ENCODE measurements at regions not wholly inside any gene's neighbourhood (a gene's known extent, or its start where the extent isn't known, plus 50 kb on each side); places are given as distances from the start of the nearest gene placed in this dataset.

DNA sequence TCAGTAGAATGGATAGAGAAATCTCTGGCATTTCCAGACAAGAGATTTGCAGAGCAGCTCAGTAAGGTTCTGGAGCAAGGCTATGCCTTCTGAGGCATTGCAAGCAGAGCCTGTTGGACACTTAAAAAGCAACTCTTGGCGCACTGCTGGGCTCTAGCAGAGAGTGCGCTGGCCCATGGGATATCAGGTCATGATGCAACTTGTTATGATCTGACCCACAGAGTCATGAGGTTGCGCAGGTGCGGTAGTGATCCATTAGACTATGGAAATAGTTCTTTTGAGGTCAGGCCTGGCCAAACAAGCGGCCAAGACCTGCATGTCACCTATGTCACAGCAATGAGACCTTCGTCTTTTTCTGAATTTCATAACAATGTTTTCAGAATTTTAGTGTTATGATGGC, 168.6 kb downstream of the TMTC3 start:
- no peak for DNase-seq (ENCODE audit: low spot score)

GRCh38 chr12:88313554-88313953, 171.4 kb downstream of the TMTC3 start:
- DNase-seq (ENCODE audit: low spot score): no peak

GRCh38 chr12:88314706-88315105, 172.6 kb downstream of the TMTC3 start:
- DNase-seq (ENCODE audit: low spot score): no peak

DNA sequence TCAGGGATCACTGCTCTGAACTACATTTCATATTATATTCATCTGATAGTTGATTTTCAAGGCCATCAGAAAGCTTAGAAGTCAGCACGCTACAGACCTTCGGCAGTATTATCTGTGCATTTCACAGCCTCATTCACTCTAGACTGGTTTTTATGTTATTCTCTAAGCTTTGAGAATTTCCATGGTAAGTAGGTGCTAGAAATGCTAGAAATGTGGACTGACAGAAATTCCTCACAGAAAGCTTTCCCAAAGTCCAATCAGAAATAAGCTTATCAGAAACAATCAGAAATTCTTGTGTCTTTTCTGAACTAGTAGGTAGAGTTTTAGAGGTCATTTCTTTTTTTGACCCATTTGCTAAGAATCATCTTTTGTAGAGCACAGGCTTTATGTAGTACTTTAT, 176.6 kb downstream of the TMTC3 start:
- DNase-seq (ENCODE audit: low spot score): no peak

GRCh38 chr12:88325076-88325815, 183.1 kb downstream of the TMTC3 start:
- DNase-seq (ENCODE audit: low spot score): peak; percentile 53

DNA sequence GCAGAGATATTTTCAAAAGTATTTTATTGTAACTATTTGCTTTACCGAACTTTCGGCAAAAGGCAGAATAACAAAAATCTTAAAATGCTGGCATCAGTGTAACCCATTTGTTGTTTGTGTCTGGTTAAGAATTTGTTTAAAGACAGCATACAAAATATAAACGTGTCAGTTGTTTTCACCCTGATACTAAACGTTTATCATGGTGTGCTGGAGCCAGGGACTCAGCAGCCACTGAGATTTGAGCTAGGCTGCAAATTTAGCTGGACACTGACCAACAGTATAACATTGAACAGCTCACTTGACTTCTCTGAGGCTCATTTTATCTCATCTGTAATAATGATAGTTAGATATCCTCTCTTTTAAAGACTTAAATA, 183.7 kb downstream of the TMTC3 start:
- no peak for DNase-seq (ENCODE audit: low spot score)

- no peak for DNase-seq (ENCODE audit: low spot score)
These were observed 185.2 kb downstream of the TMTC3 start for GRCh38 chr12:88327276-88327675.

- no peak for DNase-seq (ENCODE audit: low spot score)
These were observed 186.0 kb downstream of the TMTC3 start for GRCh38 chr12:88328090-88328489.

GRCh38 chr12:88329833-88330232, 187.7 kb downstream of the TMTC3 start:
- DNase-seq (ENCODE audit: low spot score): no peak

- DNase-seq (ENCODE audit: low spot score): no peak
These were observed 192.2 kb downstream of the TMTC3 start for GRCh38 chr12:88334271-88334670.

DNA sequence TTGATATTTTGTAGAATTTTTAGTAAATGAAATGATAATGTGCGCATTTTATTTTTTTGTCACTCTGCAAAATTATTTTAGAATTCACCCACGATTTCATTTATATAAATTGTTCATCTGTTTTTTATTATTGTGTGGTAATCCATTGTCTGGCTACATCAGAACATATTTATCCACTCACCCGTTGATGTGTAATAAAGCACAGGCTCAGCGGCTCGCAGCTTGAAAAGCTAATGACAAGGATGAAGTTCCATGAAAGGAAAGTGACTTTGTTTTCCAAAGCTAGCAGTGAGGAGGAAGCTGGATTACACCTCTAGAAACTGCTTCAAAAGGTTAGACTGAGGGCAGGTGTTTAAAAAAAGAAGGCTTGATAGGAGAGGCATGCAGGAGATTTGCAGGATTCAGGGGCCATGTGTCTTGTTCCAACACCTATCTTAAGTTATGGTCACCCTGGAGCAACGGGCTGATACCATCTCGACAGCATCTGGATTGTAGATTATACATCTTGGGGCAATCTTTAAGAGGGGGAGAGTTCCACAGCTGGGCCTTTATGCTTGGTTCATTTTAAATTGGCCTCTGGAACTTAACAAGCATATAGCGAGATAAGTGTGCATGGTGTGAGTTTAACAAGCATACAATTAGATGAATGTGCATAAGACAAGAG, 194.1 kb downstream of the TMTC3 start:
- DNase-seq (ENCODE audit: low spot score): no peak

DNA sequence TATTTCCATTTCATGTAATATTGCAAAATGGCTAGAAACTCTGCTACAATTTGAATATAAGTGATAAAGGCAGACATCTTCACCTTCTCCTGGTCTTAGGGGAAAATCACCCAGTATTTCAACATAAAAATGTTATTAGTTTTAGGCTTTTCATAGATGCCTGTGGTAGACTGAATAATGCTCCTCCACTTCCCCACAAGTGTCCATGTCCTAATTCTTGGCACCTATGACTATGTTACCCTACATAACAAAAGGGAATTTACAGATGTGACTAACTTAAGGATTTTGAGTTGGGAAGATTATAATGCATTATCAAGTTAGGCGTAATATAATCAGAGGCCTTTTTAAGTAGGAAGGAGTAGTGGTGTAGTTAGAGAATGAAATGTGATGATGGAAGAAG, 196.4 kb downstream of the TMTC3 start:
- DNase-seq (ENCODE audit: low spot score): no peak

DNA sequence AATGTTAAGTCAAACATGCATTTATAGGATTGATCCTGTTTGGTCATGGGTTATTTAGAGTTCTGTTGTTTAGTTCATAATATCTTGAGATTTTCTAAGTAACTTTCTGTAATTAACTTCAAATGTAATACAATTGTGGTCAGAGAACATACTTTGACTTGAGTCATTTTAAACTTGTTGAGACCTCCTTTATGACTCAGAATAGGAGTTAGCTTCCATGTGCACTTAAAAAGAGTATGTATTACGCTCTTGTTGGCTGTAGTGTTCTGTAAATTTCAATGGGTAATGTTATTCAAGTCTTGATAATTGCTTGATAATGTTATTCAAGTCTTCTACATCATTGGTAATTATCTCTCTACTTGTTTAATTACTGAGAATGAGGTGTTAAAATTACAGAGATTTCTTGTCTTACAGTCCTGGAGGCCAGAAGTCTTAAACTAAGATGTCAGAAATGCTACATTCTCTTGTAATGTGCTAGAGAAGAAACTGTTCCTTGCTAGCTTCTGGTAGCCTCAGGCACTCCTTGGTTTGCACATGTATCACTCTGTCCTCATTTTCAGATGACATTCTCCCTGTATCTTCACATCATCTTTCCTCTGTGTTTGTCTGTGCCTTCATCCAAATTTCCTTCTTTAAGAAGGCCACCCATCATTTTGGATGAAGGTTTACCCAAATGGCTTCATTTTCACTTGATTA, 197.3 kb downstream of the TMTC3 start:
- DNase-seq (ENCODE audit: low spot score): peak; percentile 30

DNA sequence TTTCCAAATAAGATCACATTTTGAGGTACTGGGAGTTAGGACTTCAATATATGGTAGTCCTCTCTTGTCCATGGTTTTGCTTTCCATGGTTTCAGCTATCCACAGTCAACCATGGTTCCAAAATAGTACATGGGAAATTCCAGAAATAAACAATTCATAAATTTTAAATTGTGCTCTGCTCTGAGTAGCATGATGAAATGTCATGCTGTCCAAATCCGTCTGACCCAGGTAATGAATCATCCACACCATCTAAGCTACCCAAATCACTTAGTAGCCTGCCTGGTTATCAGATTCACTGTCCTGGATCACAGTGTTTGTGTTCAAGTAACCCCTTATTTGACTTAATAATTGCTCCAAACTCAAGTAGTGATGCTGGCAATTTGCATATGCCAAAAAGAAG, 197.9 kb downstream of the TMTC3 start:
- DNase-seq (ENCODE audit: low spot score): no peak

- no peak for DNase-seq (ENCODE audit: low spot score)
These were observed 200.2 kb downstream of the TMTC3 start for GRCh38 chr12:88342251-88342806.

- DNase-seq (ENCODE audit: low spot score): no peak
These were observed 209.0 kb downstream of the TMTC3 start for GRCh38 chr12:88351146-88351545.

DNA sequence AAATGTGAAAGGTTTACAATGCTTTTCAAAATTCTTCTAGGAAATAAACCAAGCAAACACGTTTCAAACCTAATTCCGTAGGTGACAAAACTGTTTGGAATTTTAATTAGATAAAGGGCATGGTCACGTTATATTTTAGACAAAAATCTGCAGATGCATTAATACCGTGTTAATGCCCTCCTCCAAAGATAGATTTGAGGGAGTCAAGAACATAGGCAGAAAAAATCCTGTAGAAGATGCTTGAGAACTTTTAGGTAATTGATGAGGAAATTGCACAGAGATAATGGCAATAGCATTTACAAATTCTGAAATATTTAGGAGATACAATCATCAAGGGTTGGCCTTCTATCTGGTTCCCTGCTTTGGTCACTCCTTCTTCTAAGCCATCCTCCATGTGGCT, 212.6 kb downstream of the TMTC3 start:
- no peak for DNase-seq (ENCODE audit: low spot score)

DNA sequence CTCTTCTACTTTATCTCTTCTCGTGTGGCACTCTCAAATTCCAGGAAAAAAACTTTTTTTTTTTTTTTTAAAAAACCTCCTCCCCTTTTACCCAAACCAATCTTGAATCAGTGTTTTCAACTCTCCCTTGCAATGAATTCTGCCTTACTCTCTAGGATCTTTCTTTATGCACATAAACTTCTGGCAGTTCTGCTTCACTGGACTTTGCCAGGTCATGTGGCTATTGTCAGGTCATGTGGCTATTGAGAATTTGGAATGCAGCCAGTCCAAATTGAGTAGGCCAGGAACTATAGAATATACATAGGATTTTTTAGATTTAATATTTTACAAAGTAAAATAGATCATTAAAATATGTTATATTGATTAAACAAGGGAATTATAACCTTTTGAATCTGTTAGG, 218.2 kb downstream of the TMTC3 start:
- DNase-seq (ENCODE audit: low spot score): no peak

DNA sequence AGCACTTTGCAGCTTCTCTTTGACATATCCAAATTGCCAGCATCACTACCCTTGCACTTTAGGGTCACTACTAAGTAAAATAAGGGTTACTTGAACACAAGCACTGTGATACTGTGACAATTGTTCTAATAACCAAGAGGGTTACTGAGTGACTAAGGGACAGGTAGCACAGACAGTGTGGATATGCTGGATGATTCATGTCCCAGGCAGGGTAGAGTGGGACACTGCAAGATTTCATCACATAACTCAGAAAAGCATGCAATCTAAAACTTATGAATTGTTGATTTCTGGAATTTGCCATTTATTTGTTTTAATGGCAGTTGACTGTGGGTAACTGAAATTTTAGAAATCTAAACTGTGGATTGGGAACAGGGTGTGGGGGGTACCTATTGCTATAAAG, 218.8 kb downstream of the KITLG start:
- DNase-seq (ENCODE audit: low spot score): no peak

GRCh38 chr12:88362439-88362838, 217.8 kb downstream of the KITLG start:
- DNase-seq (ENCODE audit: low spot score): no peak

GRCh38 chr12:88365403-88365802, 214.9 kb downstream of the KITLG start:
- DNase-seq (ENCODE audit: low spot score): no peak

- no peak for DNase-seq (ENCODE audit: low spot score)
These were observed 214.2 kb downstream of the KITLG start for GRCh38 chr12:88366101-88366500.

GRCh38 chr12:88367231-88367630, 213.0 kb downstream of the KITLG start:
- DNase-seq (ENCODE audit: low spot score): no peak

Data from RKO (cell line).